B cell (primary cell): ENCODE measurements at regions not wholly inside any gene's neighbourhood (a gene's known extent, or its start where the extent isn't known, plus 50 kb on each side); places are given as distances from the start of the nearest gene placed in this dataset.

Source experiments
- ATAC-seq: fragments of 200-7000 bp; cut with Tn5 transposase; one replicate; pipeline ENCODE4 v1.10.0; 2021; ENCODE audit warnings: low read depth, mild to moderate bottlenecking, moderate number of reproducible peaks, moderate library complexity
- CTCF ChIA-PET: fragments of 350-600 bp; sonication (Branson Sonifier 250); formaldehyde crosslinking; loops from one replicate; lab custom pipeline; 2021; ENCODE audit warnings: antibody characterized with exemption, inconsistent platforms; lab: Charles Lee
- POLR2A ChIA-PET: fragments of 350-600 bp; sonication (Branson Sonifier 250); formaldehyde crosslinking; loops from one replicate; lab custom pipeline; 2021; ENCODE audit warnings: antibody characterized with exemption; lab: Charles Lee
- DNase-seq: peaks from one replicate; pipeline ENCODE4 v3.0.0; 2013
- H2AFZ ChIP-seq: 2 replicates; pipeline ENCODE4 v1.6.1; 2012; ENCODE audit warnings: mild to moderate bottlenecking, low read depth, low read length; ENCODE audit not compliant: insufficient read depth, poor library complexity, severe bottlenecking
- H3K27ac ChIP-seq, 2 donors: 1 replicate in 1 of 2; 2 replicates in 1 of 2; pipeline ENCODE4 v1.5.1; 2012 to 2013; ENCODE audit warnings: low read length in 2 of 2, mild to moderate bottlenecking in 2 of 2, moderate library complexity in 1 of 2
- H3K27me3 ChIP-seq, 4 experiments: fragments of 200-600 bp in 1 of 4; sonication (generic) in 1 of 4; replicated peaks in 1 of 4; 1 replicate in 2 of 4; 2 replicates in 2 of 4; pipeline versions ENCODE4 v1.6.1 to v1.7.0; 2013 to 2016; ENCODE audit warnings: low read length in 3 of 4, mild to moderate bottlenecking in 2 of 4, mixed read lengths in 1 of 4, moderate library complexity in 1 of 4; ENCODE audit not compliant: insufficient read depth in 4 of 4, control insufficient read depth in 3 of 4; ENCODE audit errors: control extremely low read depth in 1 of 4
- H3K36me3 ChIP-seq, 2 experiments: replicated peaks in 1 of 2; 1 replicate in 1 of 2; 2 replicates in 1 of 2; pipeline versions ENCODE4 v1.6.1 to v1.7.1; 2013; ENCODE audit warnings: low read length in 1 of 2; ENCODE audit not compliant: insufficient read depth in 2 of 2, control insufficient read depth in 1 of 2; ENCODE audit errors: control extremely low read depth in 1 of 2, extremely low read depth in 1 of 2
- H3K4me1 ChIP-seq, 2 donors: fragments of 200-600 bp in 1 of 2; sonication (generic) in 1 of 2; 1 replicate in 1 of 2; 2 replicates in 1 of 2; pipeline versions ENCODE4 v1.5.1 to v1.6.1; 2013 to 2017; ENCODE audit warnings: low read length in 2 of 2; ENCODE audit not compliant: control insufficient read depth in 2 of 2, insufficient read depth in 2 of 2
- H3K4me2 ChIP-seq: replicated peaks from 2 replicates; pipeline ENCODE3; 2012; ENCODE audit warnings: mild to moderate bottlenecking, low read depth, low read length; ENCODE audit not compliant: poor library complexity, severe bottlenecking
- H3K4me3 ChIP-seq, 5 experiments: fragments of 200-600 bp in 1 of 5; sonication (generic) in 1 of 5; 1 replicate in 3 of 5; 2 replicates in 2 of 5; pipeline versions ENCODE4 v1.5.1 to v1.7.0; 2011 to 2016; ENCODE audit warnings: low read length in 4 of 5, mild to moderate bottlenecking in 4 of 5, low read depth in 2 of 5, control low read depth in 1 of 5, moderate library complexity in 1 of 5; ENCODE audit not compliant: insufficient read depth in 1 of 5; ENCODE audit errors: control extremely low read depth in 1 of 5, extremely low read depth in 1 of 5
- H3K79me2 ChIP-seq: fragments of 200-600 bp; sonication (generic); one replicate; pipeline ENCODE4 v1.6.0; 2016; ENCODE audit warnings: low read length; ENCODE audit not compliant: control insufficient read depth, insufficient read depth
- H3K9ac ChIP-seq: fragments of 200-600 bp; sonication (generic); 2 replicates; pipeline ENCODE4 v1.6.1; 2017; ENCODE audit warnings: mild to moderate bottlenecking, low read length, moderate library complexity
- H3K9me3 ChIP-seq, 3 donors: one replicate each; pipeline versions ENCODE4 v1.6.1 to v1.7.1; 2013; ENCODE audit warnings: low read length in 2 of 3; ENCODE audit not compliant: control insufficient read depth in 2 of 3, insufficient read depth in 1 of 3; ENCODE audit errors: control extremely low read depth in 1 of 3
- H4K20me1 ChIP-seq: 2 replicates; pipeline ENCODE4 v1.6.0; 2012; ENCODE audit warnings: mild to moderate bottlenecking, low read length; ENCODE audit not compliant: insufficient read depth, control insufficient read depth, poor library complexity, severe bottlenecking
- H3K27ac Mint-ChIP-seq: one replicate; pipeline ENCODE4 v1.8.0; 2021; ENCODE audit warnings: mixed read lengths
- H3K27me3 Mint-ChIP-seq: one replicate; pipeline ENCODE4 v1.8.0; 2021; ENCODE audit warnings: mixed read lengths
- H3K4me1 Mint-ChIP-seq: one replicate; pipeline ENCODE4 v1.8.0; 2021; ENCODE audit warnings: mixed read lengths
- H3K4me3 Mint-ChIP-seq: one replicate; pipeline ENCODE4 v1.8.0; 2021; ENCODE audit warnings: mixed read lengths
- H3K9me3 Mint-ChIP-seq: one replicate; pipeline ENCODE4 v1.8.0; 2022; ENCODE audit warnings: mixed read lengths; ENCODE audit not compliant: insufficient read depth
- EZH2 ChIP-seq: IDR thresholded peaks from 2 replicates; pipeline ENCODE4 v1.6.1; 2012; ENCODE audit warnings: borderline replicate concordance, low read depth, mild to moderate bottlenecking, moderate library complexity, low read length; ENCODE audit not compliant: insufficient read depth, poor library complexity, severe bottlenecking
- intact Hi-C: fragments of 100-400 bp; cut with micrococcal nuclease; formaldehyde crosslinking; loops from one replicate; pipeline ENCODE4 v1.10.0; 2022
- TF ChIP-seq, protein P1 (sequence below): fragments of 200-600 bp; IDR thresholded peaks from one replicate; pipeline ENCODE4 v1.8.0; 2022; ENCODE audit warnings: antibody characterized with exemption, mild to moderate bottlenecking

DNA sequence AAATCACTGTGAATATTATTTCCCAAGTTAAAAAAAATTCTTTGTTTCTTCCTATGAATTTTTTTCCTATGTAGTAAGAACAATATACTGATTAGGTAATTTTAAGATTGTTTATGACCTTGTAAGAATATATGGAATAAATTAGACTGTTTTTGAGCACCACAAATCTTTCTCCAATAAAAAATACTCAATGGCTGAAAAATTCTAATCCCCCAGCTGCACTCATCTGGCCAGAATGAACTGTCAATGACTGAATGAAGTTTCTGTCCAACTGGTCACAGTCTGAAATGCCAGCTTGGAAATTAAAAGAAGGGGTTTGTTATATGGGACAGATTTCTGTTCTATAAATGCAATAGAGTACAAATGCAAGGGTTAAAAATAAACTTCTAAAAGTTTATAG is 569.5 kb upstream of the SEMA6A start:
- CTCF ChIA-PET, result no interaction called here
- intact Hi-C loops, result no loop called here

DNA sequence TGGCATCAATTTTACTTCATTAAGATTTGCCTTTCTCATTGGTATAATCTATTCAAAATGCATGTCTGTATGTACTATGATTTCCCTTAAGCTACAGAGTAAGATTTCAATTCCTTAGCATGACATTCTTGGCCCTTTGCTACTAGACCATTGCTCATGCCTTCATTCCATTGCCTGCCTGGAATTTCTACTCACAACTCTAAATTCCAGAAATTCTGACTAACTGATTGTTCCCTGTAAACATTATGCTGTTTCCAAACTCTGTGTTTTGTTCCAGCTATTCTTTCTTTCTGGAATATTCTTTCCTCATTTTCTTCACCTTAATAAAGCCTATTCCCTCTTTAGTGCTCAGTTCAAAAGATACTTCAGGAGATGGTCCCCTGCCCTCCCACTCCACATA is 568.8 kb upstream of the SEMA6A start:
- Histone ChIP-seq H3K27me3 (no peaks in the 10 kb centered on the region), H3K9ac (no peak overlapping the region), H3K4me3 (no peak overlapping the region), H2AFZ (no peak overlapping the region), H4K20me1 (no peaks in the 10 kb centered on the region), H3K79me2 (no peaks in the 10 kb centered on the region), H3K4me1 (no peaks in the 10 kb centered on the region), H3K9me3 (no peaks in the 10 kb centered on the region), H3K4me2 (no peak overlapping the region), H3K36me3 (no peaks in the 10 kb centered on the region), H3K27ac (no peak overlapping the region)
- no peaks in the 10 kb centered on the region for H3K9me3 Mint-ChIP-seq
- intact Hi-C loops, result no loop called here
- H3K4me1 Mint-ChIP-seq, result no peaks in the 10 kb centered on the region
- no peak overlapping the region for H3K27ac Mint-ChIP-seq
- no peak for DNase-seq
- CTCF ChIA-PET, result no interaction called here
- no peaks in the 10 kb centered on the region for H3K27me3 Mint-ChIP-seq
- no peak for ATAC-seq
- H3K4me3 Mint-ChIP-seq, result no peak overlapping the region
- POLR2A ChIA-PET, result no interaction called here
- TF ChIP-seq EZH2, result no peak
- TF ChIP-seq, protein P1, sequence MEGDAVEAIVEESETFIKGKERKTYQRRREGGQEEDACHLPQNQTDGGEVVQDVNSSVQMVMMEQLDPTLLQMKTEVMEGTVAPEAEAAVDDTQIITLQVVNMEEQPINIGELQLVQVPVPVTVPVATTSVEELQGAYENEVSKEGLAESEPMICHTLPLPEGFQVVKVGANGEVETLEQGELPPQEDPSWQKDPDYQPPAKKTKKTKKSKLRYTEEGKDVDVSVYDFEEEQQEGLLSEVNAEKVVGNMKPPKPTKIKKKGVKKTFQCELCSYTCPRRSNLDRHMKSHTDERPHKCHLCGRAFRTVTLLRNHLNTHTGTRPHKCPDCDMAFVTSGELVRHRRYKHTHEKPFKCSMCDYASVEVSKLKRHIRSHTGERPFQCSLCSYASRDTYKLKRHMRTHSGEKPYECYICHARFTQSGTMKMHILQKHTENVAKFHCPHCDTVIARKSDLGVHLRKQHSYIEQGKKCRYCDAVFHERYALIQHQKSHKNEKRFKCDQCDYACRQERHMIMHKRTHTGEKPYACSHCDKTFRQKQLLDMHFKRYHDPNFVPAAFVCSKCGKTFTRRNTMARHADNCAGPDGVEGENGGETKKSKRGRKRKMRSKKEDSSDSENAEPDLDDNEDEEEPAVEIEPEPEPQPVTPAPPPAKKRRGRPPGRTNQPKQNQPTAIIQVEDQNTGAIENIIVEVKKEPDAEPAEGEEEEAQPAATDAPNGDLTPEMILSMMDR, result no peak

More for the DNA sequence above, 569.5 kb upstream of the SEMA6A start:
- H3K27ac ChIP-seq, result no peak overlapping the region
- no peaks in the 10 kb centered on the region for H3K4me1 ChIP-seq
- no peak overlapping the region for H3K4me2 ChIP-seq
- H3K9me3 Mint-ChIP-seq, result no peaks in the 10 kb centered on the region
- no peak for DNase-seq
- H3K79me2 ChIP-seq, result no peaks in the 10 kb centered on the region
- ATAC-seq, result no peak
- TF ChIP-seq, protein P1, result no peak
- no peak for TF ChIP-seq EZH2
- no peaks in the 10 kb centered on the region for H3K4me1 Mint-ChIP-seq
- H4K20me1 ChIP-seq, result no peaks in the 10 kb centered on the region
- no peak overlapping the region for H3K4me3 Mint-ChIP-seq
- no peaks in the 10 kb centered on the region for H3K27me3 ChIP-seq
- no peak overlapping the region for H3K9ac ChIP-seq
- H3K4me3 ChIP-seq, result no peak overlapping the region
- H2AFZ ChIP-seq, result no peak overlapping the region
- no peak overlapping the region for H3K27ac Mint-ChIP-seq
- no peaks in the 10 kb centered on the region for H3K9me3 ChIP-seq
- no peaks in the 10 kb centered on the region for H3K36me3 ChIP-seq
- H3K27me3 Mint-ChIP-seq, result no peaks in the 10 kb centered on the region
- POLR2A ChIA-PET, result no interaction called here
